HG03175 (cell line): ENCODE measurements at regions not wholly inside any gene's neighbourhood (a gene's known extent, or its start where the extent isn't known, plus 50 kb on each side); places are given as distances from the start of the nearest gene placed in this dataset.

Experiments
- ATAC-seq: cut with Tn5 transposase; IDR thresholded peaks from one replicate; pipeline ENCODE4 v1.9.1; 2021; ENCODE audit warnings: mild to moderate bottlenecking, moderate library complexity; ENCODE audit not compliant: unreplicated experiment

DNA sequence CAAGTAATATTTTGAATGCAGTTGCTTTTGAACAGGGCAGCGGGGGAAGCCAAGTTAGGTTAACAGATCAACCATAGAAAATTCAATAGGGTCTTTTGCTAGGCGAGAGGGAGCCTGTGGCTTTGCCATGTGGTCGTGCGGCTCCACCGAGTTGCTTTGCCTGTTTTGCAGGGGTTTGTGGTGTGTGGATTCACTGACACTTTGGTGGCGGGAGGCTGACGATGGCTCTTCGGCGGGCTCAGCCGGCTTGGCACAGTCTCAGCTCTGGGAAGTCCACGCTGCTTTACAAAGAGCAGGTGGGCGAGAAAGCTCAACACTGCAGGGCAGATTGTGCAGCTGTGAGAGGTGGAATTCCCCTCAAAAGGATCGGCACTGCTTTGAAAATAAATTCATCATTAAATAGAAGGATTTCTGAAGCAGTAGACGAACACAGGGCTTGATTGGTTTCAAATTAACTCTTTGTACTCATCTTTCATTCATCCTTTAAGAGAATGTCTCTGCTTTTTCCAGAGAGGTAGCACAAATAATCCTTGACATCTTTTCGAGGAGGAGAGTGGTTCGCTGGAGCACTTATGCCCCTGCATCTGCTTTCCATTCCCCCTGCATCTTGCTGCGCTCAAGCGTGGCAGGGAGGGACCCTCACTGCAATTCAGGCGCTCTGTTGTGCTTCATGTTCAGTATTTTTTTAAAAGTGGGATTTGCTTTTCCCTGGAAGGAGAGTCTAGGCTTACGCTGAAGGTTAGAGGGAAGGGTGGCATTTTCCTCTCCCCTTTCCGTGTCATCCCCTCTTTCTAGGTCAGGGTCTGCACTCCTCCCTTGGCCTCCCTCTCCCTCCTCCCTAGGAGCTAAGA is 201.8 kb upstream of the LEF1 start:
- no peak for ATAC-seq

DNA sequence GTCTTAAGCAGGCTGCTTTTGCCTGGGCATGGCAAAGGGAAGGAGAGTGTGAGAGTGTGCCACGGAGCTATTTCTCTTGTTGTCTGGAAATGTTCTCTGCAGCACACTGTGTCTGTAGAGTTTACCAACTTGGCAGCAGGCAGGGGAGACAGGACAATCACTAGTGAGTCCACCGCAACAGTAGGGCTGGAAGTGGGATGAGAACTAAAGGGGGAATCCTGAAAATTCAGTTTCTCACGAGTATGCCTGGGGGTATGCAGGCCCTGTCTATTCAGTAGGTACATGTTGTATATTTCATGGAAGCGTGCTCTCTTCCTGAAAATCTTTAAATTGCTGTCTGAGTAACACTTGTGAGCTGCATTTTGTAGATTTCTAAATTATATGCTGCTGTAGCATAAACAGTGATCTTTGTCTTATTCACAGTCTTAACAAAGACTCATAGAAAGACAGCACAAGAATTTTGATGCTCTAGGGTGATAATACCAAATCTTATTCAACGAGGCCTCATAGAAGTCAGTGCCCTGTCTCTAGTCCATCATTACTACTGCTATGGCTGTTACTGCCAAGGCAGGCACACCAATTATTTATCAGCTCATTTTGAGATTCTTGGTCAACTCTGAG is 200.4 kb upstream of the LEF1 start:
- no peak for ATAC-seq

DNA sequence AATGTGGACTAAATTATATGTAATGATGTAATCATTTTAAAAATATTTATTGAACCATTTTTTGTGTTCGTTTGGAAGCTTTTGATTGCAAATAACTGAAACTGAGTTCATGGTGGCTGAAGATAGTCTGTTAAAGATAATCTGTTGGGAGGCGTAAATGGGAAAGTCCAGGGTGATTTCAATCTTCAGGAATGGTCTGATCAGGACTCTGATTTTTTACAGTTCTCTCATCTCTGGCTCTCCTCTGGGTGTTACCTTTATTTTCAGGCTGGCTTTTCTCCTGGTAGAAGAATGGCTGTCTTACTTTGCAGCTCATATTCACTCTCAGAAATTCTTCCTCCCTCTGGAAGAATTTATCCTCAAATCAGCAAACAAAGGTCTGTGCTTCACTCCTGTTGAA is 199.0 kb upstream of the LEF1 start:
- no peak for ATAC-seq

DNA sequence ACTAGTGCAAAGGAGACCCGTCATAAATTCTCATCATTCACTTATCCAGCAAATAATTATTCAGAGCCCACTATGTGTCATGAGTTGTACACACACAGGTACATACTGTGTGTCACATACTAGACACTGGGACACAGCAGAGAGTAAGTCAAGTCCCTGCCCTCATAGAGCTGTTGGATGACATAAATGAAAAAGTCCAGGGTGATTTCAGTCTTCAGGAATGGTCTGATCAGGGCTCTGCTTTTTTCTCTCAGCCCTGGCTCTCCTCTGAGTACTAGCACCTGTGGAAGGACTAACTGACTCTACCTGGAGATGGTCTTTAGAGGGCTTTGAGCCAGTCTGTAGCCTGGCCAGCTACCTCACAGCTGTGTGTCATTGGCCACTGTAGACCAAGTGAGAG is 198.0 kb upstream of the LEF1 start:
- no peak for ATAC-seq

DNA sequence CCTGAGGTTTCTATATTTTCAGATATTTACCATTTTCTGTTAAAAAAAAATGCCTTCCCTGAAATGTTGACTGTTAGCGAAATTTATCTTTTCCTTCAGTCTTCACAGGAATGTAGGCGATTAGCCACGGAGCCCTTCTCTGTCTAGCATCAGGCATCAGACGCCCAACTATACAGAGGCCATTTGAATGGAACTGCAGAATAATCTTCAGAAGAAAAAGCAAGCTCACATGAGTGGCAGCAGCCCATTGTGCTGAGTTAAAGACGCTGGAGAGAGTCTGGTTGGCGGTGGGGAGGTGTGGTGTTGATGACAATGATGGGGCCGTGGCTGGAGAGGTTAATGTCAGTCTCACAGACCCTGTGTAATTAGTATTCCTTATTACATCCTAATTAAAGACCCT is 196.8 kb upstream of the LEF1 start:
- ATAC-seq: no peak

DNA sequence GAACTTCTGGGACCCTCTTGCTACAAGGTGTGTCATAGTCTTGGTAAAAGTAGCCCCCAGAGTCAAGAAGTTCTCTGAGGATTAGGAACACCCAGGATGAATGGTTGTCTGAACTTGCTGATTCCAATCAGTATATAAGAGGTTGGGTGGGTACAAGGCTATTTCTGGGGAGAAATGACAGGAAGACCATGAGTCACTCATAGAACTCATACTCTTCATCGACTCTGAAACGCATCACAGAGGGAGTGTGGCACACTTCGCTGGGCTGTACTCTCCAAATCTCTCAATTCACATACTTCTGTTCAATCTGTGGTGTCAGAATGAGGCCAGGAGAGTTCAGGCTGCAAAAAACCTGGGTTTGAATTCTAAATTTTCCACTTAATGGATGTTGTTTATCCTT is 193.2 kb upstream of the LEF1 start:
- ATAC-seq: no peak

DNA sequence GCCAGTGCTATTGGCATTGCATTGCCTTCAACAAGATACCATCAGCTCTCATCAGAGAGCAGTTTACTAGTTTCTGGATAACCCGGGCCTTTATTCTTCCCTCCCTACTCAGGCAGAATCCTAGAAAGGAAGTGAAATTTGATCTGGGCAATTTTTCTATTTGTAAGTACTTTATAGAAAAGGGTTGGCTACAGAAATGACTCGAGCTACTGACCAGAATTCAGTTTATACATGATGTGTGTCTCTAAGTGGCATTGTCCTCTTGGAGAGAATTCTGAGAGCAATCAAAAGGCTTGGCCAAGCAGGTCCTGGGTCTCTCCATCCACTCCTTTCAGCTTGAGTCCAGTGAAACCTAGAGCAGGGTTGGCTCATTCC is 192.7 kb upstream of the LEF1 start:
- no peak for ATAC-seq

DNA sequence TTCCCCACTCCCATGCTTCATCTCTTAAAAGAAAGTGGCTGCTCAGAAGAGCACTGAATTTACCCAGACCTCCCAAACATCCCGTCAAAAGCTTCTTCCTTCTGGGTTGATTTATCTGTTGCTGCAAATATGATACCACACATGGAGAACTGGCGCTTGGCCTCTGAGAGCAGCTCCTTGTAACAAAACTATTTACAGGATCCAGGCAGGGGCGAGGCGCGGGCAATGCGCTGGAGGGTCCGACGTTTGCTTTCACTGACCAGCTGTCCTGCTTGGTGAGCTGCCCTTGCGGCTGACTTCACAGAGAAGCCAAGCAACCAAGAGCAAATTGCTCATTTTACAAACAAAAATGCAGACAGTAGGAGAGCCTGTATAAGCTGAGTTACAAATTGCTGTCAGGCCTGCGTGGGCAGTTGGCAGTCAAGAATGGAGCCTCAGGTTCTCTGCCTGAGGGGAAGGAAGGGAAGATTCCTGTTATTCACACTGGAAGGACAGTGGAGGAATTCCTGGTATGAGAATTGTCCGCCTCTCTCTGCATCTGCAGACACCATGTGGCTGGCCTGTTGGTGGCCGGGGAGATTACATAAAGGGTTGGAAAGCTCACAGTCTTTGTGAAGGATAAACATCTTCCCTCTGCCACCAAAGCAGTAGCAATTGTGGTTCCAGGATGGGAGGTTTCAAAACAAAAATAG is 192.2 kb upstream of the LEF1 start:
- no peak for ATAC-seq

DNA sequence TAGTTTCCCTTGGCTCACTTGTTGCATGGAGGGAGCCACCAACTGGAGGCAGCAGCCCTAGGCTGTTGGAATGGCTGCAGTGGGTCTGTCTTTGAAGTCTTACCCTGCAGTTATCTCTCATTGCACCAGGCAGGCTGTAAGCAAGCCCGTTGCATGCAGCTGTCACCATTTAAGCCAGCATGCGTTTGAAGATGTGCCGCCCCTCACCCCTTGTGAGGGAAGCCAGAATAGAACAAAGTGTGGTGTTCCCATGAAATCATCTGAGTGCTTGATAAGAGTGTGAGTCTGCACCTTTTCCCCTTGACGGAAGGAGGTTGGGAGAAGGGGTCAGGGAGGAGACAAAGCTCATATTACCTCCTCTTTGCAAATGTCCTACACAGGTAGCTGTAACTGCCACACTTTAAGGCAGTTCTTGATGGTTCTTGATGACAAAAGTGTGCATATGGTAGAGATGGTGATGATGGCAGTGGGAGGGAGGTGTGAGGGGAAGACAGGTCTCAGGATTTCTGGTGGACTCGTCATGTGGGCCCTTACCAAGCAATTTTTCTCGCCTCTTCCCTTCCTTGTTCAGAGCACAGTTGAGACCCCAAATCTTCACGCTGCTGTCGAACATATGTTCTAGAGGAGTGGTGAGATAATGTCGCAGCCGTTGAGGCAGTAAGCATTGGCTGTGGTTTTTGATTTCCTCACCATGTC is 191.4 kb upstream of the LEF1 start:
- no peak for ATAC-seq

DNA sequence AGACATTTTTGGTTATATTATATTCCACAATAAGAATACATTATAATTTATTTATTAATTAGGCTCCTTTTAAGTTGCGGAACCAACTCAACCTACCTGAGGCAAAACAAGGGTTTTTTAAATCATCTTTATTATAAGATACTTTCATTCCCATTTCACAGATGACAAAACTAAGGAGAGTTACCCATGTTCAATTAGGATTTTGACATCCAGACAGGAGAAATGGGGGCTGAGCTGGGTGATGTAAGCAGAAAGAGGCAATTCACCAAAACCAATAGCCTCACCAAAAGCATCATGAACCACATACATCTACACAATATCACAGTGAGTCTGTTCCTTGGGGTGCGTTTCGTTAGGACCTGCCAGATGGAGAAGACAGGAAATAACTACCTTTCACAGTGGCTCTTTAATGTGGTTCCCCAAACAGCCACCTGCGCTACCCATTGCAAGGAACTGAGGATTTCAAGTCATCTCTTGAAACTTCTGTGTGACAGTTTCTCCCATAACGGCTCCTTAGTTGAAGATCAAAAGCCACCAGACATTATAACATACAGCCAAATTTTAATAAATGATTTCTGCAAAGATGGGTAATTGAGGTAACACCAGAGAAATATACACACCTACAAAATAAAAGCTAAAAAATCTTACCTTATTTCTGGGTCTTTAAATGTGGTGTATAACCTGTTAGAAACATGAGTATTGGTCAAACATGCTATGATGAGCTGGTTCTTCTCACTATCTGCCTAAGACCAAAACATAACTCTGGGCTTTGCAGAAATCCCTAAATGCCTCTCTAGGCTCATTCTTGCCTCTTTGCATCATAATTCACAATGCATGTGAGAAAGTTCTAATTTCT is 190.6 kb upstream of the LEF1 start:
- no peak for ATAC-seq

DNA sequence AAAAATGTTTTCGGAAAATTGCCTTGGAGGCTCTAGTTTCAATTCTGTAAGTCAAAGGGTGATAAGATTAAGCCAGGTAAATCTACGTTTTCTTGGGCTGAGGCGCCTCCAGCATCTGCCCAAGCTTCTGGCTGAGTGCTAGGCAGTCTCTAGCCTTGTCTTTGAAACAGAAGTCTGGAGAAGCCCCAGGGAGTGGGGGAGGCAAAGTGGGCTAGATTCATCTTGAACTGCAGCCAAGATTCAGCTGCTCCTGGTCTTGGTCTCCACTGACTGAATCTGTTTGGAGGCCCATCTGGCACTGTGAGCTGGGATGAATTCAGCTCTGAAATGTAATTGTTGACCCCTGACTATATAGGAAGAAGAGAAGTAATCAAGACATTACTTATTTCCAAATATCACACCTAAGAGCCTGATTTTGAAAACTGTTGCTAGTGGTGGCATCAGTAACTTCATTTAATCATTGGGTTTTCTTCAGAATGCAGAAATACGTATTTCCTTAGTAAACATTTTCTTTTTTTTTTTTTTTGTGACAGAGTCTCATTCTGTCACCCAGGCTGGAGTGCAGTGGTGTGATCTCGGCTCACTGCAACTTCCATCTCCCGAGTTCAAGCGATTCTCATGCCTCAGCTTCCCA is 187.3 kb upstream of the LEF1 start:
- no peak for ATAC-seq

DNA sequence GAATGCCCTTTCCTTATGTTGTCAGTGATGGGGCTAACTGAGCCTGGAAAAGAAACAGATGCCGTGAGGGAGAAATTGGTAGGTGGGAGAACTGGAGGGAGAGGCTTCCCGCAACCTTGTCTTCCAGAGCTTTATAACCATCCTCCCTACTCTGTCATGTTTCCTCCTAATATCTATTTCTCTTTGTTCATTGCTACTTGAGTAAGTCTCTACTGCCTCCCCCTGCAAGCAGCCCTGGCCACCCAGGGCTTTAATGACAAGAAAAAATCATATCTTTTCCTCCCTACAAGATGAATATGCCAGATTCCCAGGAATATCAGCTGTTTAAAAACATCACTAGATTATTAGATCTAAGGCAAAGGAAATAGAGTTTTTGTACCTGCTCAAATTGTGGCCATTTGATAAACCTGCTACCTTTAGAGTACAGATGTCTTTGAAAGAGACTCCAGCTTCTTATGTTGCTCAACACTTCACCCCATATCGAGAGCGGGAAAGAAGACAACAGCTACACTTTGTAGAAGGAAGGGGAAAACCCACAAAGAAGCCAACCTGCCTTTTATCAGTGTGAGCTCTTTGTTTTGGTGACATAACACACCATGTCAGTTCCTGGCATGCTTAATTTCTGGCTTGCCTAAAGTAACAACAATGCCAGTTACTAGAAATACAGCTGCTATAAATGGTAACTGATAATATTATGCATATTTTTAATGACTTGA is 186.6 kb upstream of the LEF1 start:
- ATAC-seq: no peak

DNA sequence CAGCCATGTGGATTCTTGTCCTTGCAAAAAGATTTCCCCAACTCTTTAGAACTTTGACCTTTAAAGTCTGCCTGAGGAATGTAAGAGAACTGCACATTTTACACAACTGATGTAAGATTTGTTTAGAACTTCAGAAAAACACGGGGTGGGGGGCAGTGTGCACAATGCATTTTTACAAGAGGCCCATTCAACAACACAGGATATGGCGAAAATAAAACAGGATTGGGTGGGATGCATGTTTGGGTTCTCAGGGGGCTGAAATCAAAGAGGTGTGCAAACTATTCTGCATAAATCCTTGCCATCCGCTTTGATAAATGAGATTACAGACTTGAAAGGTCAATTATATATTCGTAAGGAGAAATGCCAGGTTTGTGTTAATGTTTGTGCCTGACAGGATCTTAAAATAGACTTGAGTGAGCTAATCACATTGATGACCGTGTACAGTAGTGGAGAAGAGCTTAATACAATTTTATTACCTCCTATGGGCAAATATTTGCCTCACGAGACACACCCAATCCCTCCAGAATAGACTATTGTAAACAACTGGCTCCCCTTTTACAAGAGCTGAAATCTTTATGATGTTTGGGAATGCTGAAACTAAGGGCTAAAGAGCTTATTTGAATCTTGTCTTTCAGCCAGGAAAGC is 184.1 kb upstream of the LEF1 start:
- ATAC-seq: no peak

DNA sequence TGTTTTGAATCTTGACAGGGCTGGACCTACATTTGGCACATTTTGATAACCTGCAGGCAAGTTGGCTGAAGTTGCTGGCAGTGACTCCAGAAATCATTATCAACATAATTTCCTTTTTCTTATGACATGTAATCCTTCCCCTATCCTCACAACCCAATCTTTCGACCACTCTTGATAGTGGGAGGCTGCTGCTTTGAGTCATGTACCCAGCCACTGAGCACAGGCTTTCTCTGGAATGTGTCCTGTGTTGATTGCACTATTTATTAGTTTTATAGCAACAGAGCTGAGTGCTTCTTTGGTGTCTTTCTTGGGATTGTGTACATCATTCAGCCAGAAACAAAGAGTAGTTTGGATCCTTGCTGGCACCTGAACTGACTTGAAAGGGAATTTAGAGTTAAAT is 183.1 kb upstream of the LEF1 start:
- ATAC-seq: no peak

DNA sequence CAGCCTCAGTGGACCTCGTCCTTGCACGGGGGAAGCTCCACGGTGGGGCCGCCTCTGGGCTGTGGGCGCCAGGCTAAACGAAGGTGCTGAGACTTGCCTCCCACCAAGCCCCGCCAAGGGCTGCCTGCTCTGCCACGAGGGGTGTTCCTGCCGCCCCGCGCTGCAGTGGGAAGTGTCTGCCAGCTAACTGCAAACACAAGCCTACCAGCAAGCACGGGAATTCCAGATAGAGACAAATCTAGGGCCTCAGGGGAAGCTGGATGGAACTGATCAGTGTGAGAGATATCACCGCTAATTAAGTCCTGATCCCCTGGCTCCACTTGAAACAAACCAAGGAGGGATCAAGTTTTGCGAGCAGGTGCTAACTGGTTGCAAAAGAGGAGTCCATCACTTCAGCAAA is 181.6 kb upstream of the LEF1 start:
- ATAC-seq: no peak

DNA sequence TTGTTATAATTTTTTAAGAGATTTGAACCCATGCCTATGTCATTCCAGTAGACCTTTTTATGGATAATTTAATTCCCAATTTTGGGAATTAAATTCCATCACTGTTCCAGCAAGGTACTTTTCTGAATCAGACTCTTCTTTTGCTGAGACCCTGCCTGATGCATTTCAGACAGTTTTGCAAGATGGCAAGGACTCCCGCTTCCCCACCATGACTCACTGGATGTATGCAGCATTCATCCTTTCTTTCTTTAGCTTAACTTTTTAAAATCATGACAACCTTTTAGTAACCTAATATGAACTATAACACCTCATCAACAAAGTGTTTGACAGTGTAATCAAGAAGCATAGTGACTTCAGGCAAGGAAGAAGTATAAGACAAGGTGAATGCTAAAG is 178.1 kb upstream of the LEF1 start:
- no peak for ATAC-seq

DNA sequence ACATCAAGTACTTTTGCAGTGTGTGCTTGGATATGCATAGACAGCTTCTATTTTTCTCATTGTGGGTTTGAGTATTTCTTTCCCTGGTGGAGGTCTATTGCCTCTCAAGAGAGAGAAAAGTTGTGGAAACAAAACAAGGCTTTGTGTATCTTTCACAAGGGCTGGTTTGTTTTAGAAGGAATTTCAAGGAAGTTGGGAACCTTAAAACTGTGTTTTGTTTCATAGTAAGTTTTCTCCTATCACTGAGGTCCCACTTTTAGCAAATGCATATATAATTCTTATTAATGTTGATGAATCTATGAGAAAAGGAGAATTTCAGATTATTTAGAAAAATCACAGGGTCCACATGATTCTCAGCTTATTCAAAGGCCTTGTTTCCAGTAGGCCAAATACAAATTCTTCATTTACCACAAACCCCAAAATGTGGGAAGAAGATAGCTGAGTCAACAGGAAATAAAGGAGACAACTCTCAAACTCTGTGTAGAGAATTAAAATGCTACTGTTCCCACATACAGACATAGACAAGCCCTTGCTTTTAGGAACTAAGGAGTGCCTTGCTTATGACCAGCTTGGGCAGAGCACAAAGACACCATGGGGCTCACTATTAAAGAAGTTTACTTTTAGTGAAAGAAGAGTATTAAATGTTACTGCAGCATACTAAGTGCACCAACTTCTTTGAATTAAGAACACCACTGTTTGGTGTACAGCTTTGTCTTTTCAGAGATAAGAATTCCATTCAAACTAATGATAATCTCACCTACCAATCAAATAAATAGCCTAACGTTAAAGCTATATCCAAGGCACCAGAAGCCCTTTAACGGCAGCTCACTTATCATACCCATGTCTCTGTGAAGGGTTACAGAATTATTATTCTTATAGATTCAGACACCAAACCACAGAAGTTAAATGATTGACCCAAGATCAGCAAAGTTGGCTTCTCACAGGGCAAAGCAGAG is 177.4 kb upstream of the LEF1 start:
- ATAC-seq: no peak
